Skeletal muscle tissue (tissue), 3 donors: ENCODE measurements at regions not wholly inside any gene's neighbourhood (a gene's known extent, or its start where the extent isn't known, plus 50 kb on each side); places are given as distances from the start of the nearest gene placed in this dataset.
"Not testable (repeated sequence)": the region's sequence is repeated elsewhere in the genome, so short reads cannot be mapped to it uniquely, and the experiment has no call there.

Experiments used
- H3K27ac ChIP-seq: one replicate; pipeline ENCODE4 v1.7.0; 2013; ENCODE audit warnings: mild to moderate bottlenecking, low read depth, low read length, inconsistent platforms
- H3K27me3 ChIP-seq, 3 donors: one replicate each; pipeline ENCODE4 v1.7.0; 2013; ENCODE audit warnings: low read length in 3 of 3; ENCODE audit not compliant: control insufficient read depth in 3 of 3, insufficient read depth in 3 of 3
- H3K36me3 ChIP-seq, 3 donors: one replicate each; pipeline ENCODE4 v1.7.0; 2013; ENCODE audit warnings: low read length in 3 of 3; ENCODE audit not compliant: control insufficient read depth in 3 of 3, insufficient read depth in 3 of 3
- H3K4me1 ChIP-seq, 3 donors: one replicate each; pipeline ENCODE4 v1.7.0; 2013; ENCODE audit warnings: low read length in 3 of 3, mild to moderate bottlenecking in 3 of 3; ENCODE audit not compliant: control insufficient read depth in 3 of 3, insufficient read depth in 3 of 3
- H3K4me3 ChIP-seq, 3 donors: one replicate each; pipeline ENCODE4 v1.7.0; 2013; ENCODE audit warnings: low read length in 3 of 3
- H3K9ac ChIP-seq, 3 donors: one replicate each; pipeline ENCODE4 v1.7.0; 2013; ENCODE audit warnings: low read length in 3 of 3, mild to moderate bottlenecking in 3 of 3, moderate library complexity in 2 of 3, low read depth in 1 of 3
- H3K9me3 ChIP-seq, 3 donors: one replicate each; pipeline ENCODE4 v1.7.0; 2013; ENCODE audit warnings: low read length in 3 of 3; ENCODE audit not compliant: control insufficient read depth in 3 of 3
- donor health status: Osteomylitis.

DNA sequence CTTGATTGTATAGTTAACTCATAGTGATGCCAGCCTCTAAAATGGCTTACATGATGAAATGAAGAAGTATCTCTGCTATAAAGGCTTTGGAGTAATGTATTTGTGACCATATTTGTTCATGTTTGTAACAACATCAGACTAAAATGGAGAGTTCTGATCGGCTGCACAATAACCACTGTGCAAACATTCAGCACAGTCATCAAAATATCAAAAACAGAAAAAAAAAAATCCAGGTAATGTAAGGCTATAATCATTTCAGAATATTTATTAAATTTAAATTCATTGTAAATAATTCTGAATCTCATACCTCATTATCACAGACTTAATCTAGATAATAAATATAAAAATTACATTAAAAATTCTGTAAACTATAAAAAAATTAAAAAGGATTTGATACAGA is 1161.8 kb downstream of the MRPL39 start:
- Histone ChIP-seq H3K27me3 (no peaks in the 10 kb centered on the region), H3K9me3 (no peaks in the 10 kb centered on the region), H3K36me3 (no peaks in the 10 kb centered on the region), H3K4me1 (no peaks in the 10 kb centered on the region), H3K9ac (no peak overlapping the region), H3K4me3 (no peak overlapping the region), H3K27ac (no peak overlapping the region)

DNA sequence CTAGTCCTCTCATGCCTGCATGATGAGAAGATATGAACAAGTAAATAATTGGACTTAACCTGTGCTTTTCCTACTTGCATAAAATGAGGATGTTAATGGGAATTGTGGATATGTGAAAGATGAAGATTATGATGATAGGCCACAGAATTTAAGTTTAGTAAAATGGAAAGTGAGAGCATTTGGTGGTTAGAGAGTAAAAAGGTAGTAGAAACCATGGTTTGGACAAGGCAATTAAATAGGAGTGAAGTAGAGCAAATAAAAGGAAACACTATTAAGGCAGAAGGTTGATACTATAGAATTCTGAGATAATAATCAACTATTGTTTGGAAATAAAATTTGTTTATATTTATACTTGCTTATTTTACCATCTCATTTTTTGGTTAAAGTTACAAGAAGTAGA is 1162.5 kb downstream of the MRPL39 start:
- Histone ChIP-seq H3K36me3 (no peaks in the 10 kb centered on the region), H3K27ac (no peak overlapping the region), H3K9ac (no peak overlapping the region), H3K27me3 (no peaks in the 10 kb centered on the region), H3K9me3 (no peaks in the 10 kb centered on the region), H3K4me3 (no peak overlapping the region), H3K4me1 (no peaks in the 10 kb centered on the region)

GRCh38 chr21:24436236-24436635 is 1171.0 kb downstream of the MRPL39 start:
- Histone ChIP-seq H3K27ac (no peak overlapping the region), H3K4me3 (no peak overlapping the region), H3K4me1 (no peaks in the 10 kb centered on the region), H3K9me3 (no peaks in the 10 kb centered on the region), H3K36me3 (no peaks in the 10 kb centered on the region), H3K27me3 (no peaks in the 10 kb centered on the region), H3K9ac (no peak overlapping the region)

DNA sequence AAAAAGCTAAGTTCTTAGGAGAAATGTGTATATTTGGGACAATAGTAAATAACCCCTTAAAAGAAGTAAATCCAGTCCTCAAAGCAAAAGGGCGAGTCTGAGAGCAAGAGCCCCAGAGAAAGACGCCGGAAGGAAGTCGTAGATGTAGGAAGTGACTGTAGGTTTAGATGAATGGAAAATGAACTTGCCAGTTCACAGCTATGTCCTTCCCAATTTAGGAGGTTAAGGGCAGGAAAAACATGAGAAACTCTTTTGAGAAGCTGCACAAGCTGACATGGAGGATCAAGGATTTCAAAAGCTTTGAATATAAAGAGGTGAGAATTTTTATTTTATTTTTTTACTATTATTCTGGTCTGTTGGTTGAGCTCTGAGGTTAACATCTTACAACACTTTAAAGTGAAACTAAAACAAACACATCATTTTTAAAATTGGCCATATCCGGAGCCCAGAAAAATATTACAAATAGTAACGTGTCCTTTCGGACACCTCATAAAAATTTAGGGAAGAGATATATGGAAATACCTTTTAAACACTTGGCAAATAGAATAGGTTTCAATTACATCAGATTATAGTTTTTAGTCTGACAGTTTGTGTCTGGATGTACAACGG is 1178.6 kb downstream of the MRPL39 start:
- H3K9me3 ChIP-seq = no peaks in the 10 kb centered on the region
- H3K27me3 ChIP-seq = no peaks in the 10 kb centered on the region
- no peaks in the 10 kb centered on the region for H3K36me3 ChIP-seq
- H3K9ac ChIP-seq = peak overlapping the region in 1 of 3 donors; percentile 10
- H3K4me1 ChIP-seq = no peaks in the 10 kb centered on the region
- no peak overlapping the region for H3K27ac ChIP-seq
- peak overlapping the region in 1 of 3 donors; percentile 57 for H3K4me3 ChIP-seq

- H3K9ac ChIP-seq = no peak overlapping the region
- H3K36me3 ChIP-seq = no peaks in the 10 kb centered on the region
- no peaks in the 10 kb centered on the region for H3K4me1 ChIP-seq
- no peak overlapping the region for H3K4me3 ChIP-seq
- no peaks in the 10 kb centered on the region for H3K27me3 ChIP-seq
- H3K9me3 ChIP-seq = peaks cover 0 to 4% (median 0%) of the 10 kb centered on the region in 3 donors
- no peak overlapping the region for H3K27ac ChIP-seq
Measured at GRCh38 chr21:24424776-24425175, 1182.5 kb downstream of the MRPL39 start.

DNA sequence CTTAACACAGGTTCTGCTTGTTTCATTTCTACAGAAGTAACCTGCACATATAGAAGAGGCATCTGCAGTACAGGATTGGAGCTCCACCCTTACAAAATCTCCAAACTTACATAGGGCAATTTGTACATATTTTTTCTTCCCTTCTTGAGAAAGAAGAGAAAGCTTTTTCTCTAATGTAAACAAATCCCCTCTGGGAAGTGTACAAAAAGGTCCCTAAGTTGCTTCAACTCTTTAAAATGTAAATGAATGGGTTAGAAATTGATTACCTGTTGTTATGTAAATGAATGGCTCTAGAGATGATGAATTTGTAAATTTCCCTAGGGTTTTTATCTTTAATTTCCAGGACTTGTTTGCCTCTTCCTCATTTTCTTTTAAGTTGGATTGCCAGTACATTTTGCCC is 1183.7 kb downstream of the MRPL39 start:
- Histone ChIP-seq H3K27me3 (no peaks in the 10 kb centered on the region), H3K9ac (no peak overlapping the region), H3K4me3 (no peak overlapping the region), H3K9me3 (peaks cover 0 to 4% (median 0%) of the 10 kb centered on the region in 3 donors), H3K27ac (no peak overlapping the region), H3K4me1 (no peaks in the 10 kb centered on the region), H3K36me3 (no peaks in the 10 kb centered on the region)

- no peak overlapping the region for H3K4me3 ChIP-seq
- H3K27ac ChIP-seq = no peak overlapping the region
- no peaks in the 10 kb centered on the region for H3K36me3 ChIP-seq
- H3K9me3 ChIP-seq = peaks cover 0 to 6% (median 0%) of the 10 kb centered on the region in 3 donors
- H3K4me1 ChIP-seq = no peaks in the 10 kb centered on the region
- no peaks in the 10 kb centered on the region for H3K27me3 ChIP-seq
- no peak overlapping the region for H3K9ac ChIP-seq
Measured at GRCh38 chr21:24420689-24421088, 1186.6 kb downstream of the MRPL39 start.

DNA sequence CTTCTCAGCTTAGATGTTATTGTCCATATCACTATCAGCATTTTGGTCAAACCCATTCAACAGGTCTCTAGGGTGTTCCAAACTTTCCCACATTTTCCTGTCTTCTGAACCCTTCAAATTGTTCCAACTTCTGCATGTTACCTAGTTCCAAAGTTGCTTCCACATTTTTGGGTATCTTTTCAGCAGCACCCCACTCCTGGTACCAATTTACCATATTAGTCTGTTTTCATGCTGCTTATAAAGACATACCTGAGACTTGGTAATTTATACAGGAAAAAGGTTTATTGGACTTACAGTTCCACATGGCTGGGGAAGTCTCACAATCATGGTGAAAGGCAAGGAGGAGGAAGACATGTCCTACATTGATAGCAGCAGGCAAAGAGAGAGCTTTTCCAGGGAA is 1187.6 kb downstream of the MRPL39 start:
- H3K36me3 ChIP-seq, H3K27me3 ChIP-seq, H3K9ac ChIP-seq, H3K4me3 ChIP-seq, H3K27ac ChIP-seq, H3K9me3 ChIP-seq, H3K4me1 ChIP-seq: not testable (repeated sequence)

- Histone ChIP-seq H3K4me1 (no peaks in the 10 kb centered on the region), H3K27ac (no peak overlapping the region), H3K9me3 (peaks cover 0 to 6% (median 0%) of the 10 kb centered on the region in 3 donors), H3K4me3 (no peak overlapping the region), H3K27me3 (no peaks in the 10 kb centered on the region), H3K36me3 (no peaks in the 10 kb centered on the region), H3K9ac (no peak overlapping the region)
Measured at GRCh38 chr21:24418671-24419070, 1188.6 kb downstream of the MRPL39 start.

DNA sequence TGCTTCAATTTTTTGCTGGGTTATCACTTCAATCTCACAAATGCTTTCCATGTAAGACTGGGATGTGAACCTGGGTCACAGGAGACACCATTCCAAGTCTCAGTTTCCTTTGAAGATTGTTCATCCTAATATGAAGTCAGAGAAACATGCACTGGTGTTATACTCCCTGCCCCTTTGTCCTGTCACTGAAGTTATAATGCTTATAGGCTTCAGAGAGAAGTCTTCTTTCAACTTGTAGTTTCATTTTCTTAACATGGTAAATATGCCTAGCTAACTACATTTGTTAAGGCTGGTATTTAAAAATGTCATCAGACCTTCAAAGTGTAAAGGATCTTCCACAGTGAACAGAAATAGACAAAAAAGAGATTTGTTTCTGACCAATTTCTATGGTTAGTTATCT is 1195.9 kb downstream of the MRPL39 start:
- Histone ChIP-seq H3K27ac (no peak overlapping the region), H3K4me1 (no peaks in the 10 kb centered on the region), H3K27me3 (no peaks in the 10 kb centered on the region), H3K4me3 (no peak overlapping the region), H3K36me3 (no peaks in the 10 kb centered on the region), H3K9me3 (no peaks in the 10 kb centered on the region), H3K9ac (no peak overlapping the region)
